Limb (tissue), 2 donors: ENCODE measurements at regions not wholly inside any gene's neighbourhood (a gene's known extent, or its start where the extent isn't known, plus 50 kb on each side); places are given as distances from the start of the nearest gene placed in this dataset.
"Not testable (repeated sequence)": the region's sequence is repeated elsewhere in the genome, so short reads cannot be mapped to it uniquely, and the experiment has no call there.

Experiments used
- DNase-seq, 2 donors: peaks; one replicate each; pipeline ENCODE4 v3.0.0-alpha.2; 2016; ENCODE audit errors: extremely low spot score in 2 of 2

DNA sequence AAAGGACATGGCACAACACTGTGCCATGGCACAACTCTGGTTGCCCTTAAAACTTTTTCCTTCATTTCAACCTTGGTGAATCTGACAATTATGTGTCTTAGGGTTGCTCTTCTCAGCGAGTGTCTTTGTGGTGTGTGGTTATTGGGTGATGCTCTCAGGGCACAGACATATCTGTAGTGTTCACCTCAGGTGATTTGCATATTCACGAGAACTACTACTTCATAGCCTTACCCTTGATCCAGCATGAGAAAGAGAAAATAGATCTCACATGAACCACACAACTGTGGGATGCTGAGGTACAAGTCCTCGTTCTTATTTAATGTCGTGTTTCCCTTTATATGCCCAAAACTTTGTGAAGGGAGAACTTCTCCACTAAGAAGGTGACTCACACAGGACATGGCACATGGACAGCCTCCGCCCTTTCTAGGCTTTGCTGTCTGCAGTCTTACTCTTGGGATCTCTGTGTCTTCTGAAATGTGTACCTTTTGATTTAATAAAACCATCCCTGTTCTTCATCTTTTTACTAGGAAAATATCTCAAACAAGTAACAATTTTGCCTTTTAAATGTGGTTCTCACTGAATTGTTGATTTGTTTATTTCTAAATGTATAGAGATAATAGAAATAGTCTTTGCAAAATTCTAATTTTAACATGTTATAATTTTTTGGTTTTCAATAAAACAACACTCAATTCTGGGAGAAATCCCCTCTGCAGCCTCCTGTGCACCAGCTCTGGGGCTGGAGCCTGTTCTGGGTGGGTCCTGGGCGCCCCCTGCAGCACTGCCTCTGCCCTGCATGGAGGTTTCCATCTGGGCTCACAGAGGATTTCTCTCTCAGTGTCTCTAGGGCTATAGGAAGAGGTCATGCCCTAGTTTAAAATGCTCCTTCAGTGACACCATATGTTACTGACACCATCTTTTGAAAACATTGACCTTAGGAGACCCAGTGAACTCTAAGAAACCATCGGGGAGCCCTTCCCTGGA is 651.2 kb downstream of the TMEM121 start:
- DNase-seq, result not testable (repeated sequence)

DNA sequence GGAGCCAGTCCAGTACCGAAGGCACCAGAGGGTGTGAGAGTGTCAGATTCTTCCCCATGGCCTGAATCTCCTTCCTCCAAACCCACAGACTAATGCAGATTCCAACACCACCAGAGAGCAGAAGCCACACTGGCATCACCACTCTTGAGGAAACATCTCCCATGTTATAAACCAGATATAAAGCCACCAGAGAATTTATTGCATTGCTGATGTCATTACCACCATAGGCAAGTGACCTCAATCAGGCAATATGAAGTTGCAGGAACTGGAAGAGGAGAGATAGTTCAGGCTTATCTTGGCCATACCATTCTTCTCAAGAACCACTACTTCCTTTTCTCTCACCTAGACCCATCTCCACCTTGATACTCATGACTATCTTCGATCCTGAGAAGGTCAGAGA is 653.4 kb downstream of the TMEM121 start:
- no peak for DNase-seq

DNA sequence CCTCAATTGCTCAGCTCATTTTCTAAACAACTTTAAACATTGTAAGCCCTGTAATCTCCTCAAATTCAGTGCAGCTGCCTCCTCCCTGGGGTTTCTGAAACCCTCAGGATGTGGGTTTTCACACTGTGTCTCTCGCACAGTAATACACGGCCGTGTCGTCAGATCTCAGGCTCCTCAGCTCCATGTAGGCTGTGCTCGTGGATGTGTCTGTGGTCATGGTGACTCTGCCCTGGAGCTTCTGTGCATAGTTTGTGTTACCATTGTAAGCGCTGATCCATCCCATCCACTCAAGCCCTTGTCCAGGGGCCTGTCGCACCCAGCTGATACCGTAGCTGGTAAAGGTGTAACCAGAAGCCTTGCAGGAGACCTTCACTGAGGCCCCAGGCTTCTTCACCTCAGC is 658.4 kb downstream of the TMEM121 start:
- DNase-seq, result not testable (repeated sequence)

DNA sequence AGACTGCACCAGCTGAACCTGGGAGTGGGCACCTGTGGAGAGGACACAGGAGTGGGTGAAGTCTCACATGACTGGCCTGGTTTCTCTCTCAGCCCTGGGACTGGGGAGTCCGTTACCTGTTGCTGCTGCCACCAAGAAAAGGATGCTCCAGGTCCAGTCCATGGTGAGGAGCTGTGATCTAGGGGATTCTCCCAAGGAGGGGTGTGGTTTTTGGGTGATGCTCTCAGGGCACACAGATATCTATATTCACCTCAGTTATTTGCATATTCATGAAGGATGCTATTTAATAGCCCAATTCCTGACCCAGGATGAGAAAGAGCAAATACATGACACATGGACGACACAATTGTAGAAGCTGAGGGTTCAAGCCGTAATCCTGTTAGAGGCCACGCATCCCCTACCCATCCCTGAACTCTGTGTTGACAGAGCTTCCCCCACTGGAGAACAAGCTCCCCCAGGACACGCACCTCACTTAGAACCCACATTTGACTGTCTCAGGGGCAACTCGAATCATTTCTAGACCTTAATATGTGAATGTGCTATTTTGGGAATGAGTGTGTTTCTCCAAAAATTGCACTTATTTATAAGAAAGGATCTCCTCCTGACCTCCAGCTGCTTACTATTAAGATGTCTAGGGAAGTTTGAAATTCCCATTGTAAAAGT is 658.9 kb downstream of the TMEM121 start:
- not testable (repeated sequence) for DNase-seq

DNA sequence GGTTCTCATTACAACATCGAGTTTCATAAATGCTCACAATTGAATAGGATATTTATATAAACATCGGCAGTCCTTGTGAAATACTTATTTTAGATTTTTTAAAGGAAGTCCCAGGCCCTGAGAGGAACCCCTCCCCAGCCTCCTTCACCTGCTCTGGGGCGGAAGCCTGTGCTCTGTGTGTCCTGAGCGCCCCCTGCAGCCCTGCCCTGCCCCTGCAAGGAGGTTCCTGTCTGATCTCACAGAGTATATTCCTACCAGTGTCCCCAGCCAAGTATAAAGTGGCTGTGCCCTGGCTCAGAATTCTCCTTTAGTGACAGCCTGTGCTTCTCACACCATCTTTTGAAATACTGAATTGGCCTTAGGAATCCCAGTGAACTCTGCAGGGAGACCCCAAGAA is 659.5 kb downstream of the TMEM121 start:
- DNase-seq, result no peak

DNA sequence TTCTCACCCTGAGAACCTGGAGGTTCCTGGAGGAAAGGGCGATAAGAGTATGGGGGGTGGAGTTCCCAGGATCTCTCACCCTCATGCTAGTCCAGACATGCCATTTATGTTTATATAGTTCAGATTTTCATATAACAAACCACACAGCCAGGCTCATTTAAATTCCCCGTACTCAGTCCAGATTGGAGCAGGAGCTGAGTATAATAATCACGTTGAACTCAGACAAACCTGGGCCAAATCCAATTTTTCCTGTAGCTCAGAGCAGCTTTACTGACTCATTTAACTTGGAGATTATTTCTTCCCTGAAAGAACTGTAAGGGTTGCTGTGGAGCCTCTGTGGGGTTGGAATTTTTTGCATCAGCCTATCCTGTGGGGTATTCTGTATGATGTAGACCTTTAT is 660.8 kb downstream of the TMEM121 start:
- no peak for DNase-seq

DNA sequence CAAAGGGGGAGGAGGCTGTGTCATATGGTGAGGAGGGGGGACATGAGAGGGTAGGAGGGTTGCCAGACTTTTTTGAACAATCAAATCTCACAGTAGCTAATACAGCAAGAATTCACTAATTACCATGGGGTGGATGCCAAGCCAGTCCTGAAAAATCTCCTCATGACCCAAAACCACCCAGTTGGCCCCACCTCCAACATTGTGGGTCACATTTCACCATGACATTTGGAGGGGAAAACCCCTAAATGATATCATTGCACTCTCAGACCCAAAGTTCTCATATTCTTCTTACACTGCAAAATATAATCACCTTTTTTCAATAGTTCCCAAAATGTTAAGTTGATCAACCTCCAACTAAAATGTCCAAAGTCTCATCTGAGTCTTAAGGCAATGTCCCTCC is 666.3 kb downstream of the TMEM121 start:
- DNase-seq, result not testable (repeated sequence)

DNA sequence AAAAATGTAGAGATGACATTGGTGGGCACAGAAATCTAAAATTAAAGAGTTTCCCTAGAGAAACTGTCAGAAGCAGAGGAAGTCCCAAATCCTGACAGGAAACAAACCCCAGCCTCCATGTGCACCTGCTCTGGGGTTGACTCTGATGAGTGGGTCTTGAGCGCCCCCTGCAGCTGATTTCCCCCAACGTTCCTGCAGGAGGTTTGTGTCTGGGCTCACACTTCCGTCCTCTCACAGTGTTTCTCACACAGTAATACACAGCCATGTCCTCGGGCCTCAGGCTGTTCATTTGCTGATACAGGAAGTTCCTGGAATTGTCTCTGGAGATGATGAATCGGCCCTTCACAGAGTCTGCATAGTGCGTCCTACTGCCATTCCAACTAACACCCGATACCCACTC is 670.1 kb downstream of the TMEM121 start:
- DNase-seq, result not testable (repeated sequence)

DNA sequence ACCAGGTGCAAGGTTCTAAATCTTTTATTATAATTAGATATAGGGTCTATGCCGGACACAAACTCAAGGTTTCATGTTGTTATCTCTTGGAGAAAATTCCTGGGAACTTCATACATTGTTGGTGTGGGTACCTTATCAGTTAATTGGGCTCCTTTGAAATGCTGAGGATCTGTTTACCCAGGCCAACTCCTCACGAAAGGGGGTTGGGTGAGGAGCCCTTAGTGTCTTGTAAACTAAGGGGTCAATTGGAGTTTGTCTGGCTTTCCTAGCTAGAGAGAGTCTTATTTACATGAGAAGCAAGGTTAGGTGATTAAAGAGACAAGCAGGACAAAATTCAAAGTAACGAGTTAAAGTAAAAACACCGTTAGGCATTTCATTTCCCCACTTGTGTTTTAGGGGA is 670.9 kb downstream of the TMEM121 start:
- DNase-seq, result not testable (repeated sequence)

DNA sequence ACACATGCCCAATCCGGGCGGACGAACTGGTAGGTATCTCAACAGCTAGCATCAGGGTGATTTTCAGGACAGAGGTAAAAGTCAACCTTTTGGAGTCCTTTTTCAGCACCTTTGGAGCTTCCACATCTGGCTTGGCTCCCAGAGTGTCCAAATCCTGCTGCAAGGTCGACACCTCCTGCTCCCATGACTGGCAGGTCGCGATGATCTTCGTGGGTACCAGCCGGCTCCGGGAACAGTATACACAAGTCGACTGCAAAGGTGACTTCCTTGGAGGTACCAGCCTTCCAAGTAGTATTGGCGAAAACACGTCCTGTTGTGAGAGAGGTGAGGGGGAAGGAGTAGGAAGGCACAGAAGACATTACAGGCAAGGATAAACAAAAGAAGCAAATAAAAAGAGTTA is 672.7 kb downstream of the TMEM121 start:
- DNase-seq, result no peak

DNA sequence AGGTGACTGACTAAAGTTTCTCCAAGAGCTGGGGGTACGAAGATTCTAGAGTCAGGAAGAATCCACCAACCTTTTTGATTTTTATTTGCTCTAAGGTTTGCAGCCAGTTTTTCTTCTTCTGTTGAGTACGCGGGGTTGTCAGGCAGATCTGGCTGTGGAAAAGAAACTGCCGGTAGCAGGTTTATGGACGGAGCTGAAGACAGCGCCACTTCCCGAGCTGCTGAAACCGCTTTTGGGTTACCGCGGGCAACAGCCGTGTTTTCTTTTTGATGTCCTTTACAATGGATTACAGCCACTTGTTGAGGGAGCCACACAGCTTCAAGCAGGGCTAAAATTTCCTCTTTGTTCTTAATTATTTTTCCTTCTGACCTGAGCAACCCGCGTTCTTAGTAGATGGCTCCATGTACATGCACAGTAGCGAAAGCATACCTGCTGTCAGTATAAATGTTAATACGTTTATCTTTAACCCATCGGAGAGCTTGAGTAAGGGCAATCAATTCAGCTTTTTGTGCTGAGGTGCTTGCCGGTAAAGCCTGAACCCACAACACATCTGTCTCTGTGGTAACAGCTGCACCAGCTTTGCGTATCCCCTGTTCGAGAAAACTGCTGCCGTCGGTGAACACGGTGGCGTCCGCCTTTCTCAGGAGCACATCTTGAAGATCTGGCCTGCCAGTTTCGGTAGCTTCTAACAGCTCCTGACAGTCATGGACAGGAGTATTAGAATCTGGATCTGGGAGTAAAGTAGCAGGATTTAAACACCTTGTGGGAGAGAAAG is 674.3 kb downstream of the TMEM121 start:
- no peak for DNase-seq

DNA sequence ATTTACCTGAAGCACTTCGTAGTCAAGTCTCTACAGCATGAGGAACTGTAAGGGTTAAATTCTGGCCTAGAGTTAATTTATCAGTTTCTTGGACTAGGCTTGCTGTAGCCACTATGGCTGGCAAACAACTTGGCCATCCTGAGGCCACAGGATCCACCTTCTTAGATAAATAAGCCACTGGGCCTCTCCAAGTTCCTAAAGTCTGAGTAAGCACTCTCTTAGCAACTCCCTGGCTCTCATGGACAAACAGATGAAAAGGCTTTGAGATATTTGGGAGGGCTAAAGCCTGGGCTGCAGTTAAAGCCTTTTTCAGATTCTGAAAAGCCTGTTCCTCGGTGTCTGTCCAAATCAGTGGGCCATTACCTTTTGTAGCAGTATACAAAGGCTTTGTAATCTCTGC is 675.0 kb downstream of the TMEM121 start:
- DNase-seq, result no peak

DNA sequence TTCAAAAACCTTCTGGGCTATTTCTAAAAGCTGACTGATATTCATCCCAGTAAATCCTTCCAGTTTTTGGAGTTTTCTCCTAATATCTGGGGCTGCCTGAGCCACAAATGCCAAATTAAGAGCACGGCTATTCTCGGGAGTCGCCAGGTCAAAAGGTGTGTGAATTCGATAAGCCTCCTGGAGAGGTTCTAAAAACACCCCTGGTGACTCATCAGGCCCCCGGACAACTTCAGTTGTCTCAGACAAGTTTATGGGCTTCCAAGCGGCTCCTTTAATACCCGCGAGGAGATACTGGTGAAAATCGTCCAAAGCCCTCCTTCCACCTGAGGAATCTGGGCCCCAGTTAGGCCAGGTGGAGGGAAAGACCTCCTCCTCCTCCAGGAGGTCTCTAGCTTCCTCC is 677.1 kb downstream of the TMEM121 start:
- DNase-seq, result no peak

DNA sequence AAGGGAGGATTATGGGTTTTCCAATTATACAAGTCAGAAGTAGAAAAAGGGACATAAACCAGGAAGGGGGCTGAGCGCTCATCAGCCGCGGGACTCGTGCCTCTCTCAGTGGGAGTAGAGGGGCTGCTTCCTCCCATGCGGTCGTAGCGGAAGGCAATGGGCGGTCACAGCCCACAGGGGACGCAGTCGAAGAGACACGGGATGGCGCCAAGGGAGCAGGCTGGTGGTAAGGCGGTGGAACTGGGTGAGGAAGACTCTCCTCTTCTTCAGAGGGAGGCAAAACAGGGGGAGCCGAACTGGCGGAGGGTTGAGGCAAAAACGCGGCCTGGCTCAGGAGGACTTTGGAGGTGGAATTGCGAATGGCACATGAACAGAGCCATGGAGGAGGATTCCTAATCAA is 677.7 kb downstream of the TMEM121 start:
- DNase-seq, result no peak

DNA sequence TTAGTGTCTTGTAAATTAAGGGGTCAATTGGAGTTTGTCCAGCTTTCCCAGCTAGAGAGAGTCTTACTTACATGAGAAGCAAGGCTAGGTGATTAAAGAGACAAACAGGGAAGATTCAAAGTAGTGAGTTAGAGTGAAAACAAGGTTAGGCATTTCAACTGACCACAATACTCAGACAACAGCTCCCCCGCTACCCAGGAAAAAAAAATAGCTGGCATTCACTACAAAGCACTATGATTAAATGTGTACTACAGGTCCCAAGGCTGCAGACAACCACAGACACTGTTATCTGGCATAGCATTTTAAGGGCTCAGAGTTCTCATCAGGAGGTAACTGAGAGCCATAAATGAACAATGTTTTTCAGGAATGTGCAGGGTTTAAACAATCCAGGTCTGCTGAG is 680.9 kb downstream of the TMEM121 start:
- DNase-seq, result no peak

DNA sequence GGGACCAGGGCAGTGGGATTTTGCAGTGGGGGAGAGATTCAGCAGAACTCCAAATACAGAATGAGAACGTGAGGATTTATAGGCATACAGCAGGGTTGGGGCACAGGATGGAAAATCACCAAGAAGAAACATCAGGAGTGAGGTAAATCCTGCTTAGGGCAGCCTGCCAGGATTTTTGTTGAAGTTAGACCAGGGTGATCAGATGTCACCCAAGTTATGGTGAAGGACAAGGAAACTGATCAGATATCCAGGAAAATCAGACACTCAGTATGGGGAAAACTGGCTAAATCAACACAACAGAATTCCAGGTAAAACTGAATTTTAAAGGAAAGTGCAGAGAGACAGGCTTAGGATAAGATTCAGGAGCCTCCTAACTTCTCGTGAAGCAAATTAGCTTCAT is 682.4 kb downstream of the TMEM121 start:
- no peak for DNase-seq

DNA sequence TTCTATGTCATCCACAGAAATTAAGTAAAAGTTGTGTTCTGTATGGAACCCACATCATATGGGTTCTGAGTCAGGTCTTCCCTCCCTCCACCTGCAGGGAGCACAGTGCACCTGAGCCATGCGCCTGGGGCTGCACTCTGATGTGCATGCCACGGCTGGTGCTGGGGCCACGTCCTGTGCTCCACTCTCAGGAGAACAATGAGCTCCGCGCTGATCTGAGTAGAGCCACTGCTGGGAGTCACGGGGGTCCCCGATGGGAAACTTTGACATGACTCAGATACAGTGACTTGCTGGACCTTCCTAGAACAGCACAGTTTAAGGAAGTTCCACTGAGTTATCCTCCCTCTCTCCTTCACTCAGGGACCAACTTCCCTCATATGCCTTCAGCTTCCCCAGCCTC is 683.4 kb downstream of the TMEM121 start:
- no peak for DNase-seq

DNA sequence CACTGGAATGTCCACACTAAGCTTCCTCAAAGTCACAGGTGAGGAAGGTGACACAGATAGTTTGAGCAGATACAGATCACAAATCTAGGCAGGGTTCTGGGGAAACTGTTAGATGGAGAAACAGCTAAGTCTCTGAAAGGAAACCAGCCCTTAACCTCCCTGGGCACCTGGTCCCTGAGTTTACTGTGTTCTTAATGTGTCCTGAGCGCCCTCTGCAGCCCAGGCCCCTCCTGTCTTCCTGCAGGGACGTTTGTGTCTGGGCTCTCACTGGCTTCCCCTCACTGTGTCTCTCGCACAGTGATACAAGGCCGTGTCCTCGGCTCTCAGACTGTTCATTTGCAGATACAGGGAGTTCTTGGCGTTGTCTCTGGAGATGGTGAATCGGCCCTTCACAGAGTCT is 684.3 kb downstream of the TMEM121 start:
- DNase-seq, result no peak

DNA sequence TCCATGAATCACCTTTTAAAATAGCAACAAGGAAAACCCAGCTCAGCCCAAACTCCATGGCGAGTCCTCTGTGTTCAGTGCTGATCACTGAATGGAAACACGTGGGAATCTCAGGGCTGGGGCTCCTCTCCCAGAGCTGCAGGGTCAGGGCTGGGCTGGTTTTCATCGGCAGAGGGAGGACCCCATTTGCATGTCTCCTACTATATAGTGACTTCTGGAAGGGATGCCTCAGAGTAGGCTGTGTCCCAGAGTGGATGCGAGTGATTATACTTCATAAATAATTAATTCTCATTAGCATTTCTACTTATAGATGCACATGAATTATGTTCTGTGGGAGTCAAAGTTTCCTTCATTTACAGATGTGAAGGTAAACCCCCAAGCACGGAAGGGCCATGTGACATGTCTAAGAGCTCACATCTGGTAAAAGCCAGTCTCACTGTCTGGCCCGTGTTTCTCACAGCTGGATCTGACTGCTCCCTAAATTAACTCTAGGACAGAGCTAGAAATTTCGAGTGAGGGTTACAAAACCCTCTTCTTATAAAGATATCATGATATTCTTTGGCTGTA is 685.0 kb downstream of the TMEM121 start:
- no peak for DNase-seq

DNA sequence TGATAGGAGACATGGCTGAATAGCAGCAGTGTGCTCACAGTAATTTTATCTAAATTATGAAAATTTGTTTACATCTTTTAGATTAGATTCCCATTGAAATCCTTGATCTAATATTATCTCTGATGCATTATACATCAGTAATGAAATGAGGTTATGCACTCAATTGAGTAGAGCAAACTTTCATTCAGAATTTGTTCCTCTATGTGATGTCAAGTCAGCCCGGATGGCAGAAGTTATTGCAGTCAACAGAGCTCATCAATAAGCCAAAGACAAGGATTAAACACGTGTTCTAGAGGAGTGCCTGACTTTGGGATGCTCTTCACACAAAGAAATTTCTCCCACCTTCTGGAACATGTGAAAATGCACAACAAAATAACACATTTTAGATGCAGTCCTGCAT is 688.8 kb downstream of the TMEM121 start:
- no peak for DNase-seq

DNA sequence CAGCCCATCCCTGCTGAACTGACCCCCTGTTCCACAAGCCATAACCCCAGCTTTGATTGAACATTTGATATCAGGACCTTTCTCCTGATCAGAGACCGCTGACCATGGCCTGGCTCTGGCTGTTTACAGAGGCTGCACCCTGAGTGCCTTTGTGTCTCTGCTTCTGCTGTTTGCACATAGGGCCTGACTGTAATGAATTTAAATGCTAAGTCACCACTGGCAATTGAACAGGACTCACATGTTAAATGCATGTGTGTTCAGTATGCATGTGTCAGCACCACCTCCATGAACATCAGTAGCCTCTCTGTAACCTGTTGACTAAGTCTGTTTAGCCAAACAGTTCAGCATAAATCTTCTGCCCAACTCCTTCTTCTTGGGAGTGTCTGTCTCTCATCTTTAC is 690.3 kb downstream of the TMEM121 start:
- no peak for DNase-seq

DNA sequence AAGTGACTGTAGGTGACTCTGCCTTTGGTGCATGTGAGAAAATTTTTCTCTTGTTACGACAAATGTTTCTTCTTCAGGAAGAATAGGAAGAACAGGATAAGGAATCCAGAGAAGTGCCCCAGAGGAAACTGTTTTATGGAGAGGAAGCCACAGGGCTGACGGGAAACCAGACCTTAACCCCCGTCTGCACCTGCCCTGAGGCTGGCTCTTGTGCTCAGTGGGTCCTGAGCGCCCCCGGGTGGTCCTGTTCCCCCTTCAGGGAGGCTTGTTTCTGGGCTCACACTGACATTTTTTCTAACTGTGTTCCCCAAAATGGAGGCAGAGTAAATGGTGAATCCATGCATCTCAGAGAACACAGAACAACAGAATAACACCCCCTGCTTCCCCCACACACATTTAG is 691.8 kb downstream of the TMEM121 start:
- DNase-seq, result no peak
